Tibial nerve (tissue), 4 donors: ENCODE measurements at regions not wholly inside any gene's neighbourhood (a gene's known extent, or its start where the extent isn't known, plus 50 kb on each side); places are given as distances from the start of the nearest gene placed in this dataset.

Experiments
- CTCF ChIP-seq, 5 experiments: fragments of 200-600 bp in 3 of 5; fragments of 450-650 bp in 2 of 5; sonication (generic) in 3 of 5; IDR thresholded peaks; one replicate each; pipeline ENCODE4 v1.5.1; 2016 to 2019; ENCODE audit warnings: antibody characterized with exemption in 5 of 5, mild to moderate bottlenecking in 3 of 5, moderate library complexity in 2 of 5
- EP300 ChIP-seq, 2 donors: sonication (generic); formaldehyde crosslinking; IDR thresholded peaks; one replicate each; pipeline ENCODE4 v1.6.1; 2017; ENCODE audit warnings: antibody characterized with exemption in 2 of 2, mild to moderate bottlenecking in 1 of 2
- POLR2A ChIP-seq, 2 donors: fragments of 450-650 bp; IDR thresholded peaks; one replicate each; pipeline ENCODE4 v1.6.1; 2017; ENCODE audit warnings: antibody characterized with exemption in 2 of 2, mild to moderate bottlenecking in 2 of 2, moderate library complexity in 2 of 2

- TF ChIP-seq CTCF (IDR thresholded peaks at IDR 0.05) (no peak), EP300 (IDR thresholded peaks at IDR 0.05) (no peak), POLR2A (IDR thresholded peaks at IDR 0.05) (no peak)
Measured at GRCh38 chr3:94671078-94671477, 608.2 kb downstream of the NSUN3 start.
